Upper lobe of right lung (tissue), 1 donor: ENCODE measurements at regions not wholly inside any gene's neighbourhood (a gene's known extent, or its start where the extent isn't known, plus 50 kb on each side); places are given as distances from the start of the nearest gene placed in this dataset.
"Not testable (repeated sequence)": the region's sequence is repeated elsewhere in the genome, so short reads cannot be mapped to it uniquely, and the experiment has no call there.

Experiments
- ATAC-seq: fragments of 200-7000 bp; cut with Tn5 transposase; one replicate; pipeline ENCODE4 v1.9.1; 2020; ENCODE audit warnings: mild to moderate bottlenecking, moderate library complexity
- DNase-seq: peaks from one replicate; pipeline ENCODE4 v3.0.0-alpha.2; 2020
- H3K27ac ChIP-seq: fragments of 200-600 bp; one replicate; pipeline ENCODE4 v1.8.0; 2022
- H3K27me3 ChIP-seq: fragments of 200-600 bp; one replicate; pipeline ENCODE4 v1.8.0; 2022; ENCODE audit warnings: mild to moderate bottlenecking
- H3K36me3 ChIP-seq: fragments of 200-600 bp; one replicate; pipeline ENCODE4 v1.8.0; 2022
- H3K4me1 ChIP-seq: fragments of 200-600 bp; one replicate; pipeline ENCODE4 v1.8.0; 2022
- H3K4me3 ChIP-seq: fragments of 200-600 bp; one replicate; pipeline ENCODE4 v1.8.0; 2022; ENCODE audit warnings: mild to moderate bottlenecking
- H3K9me3 ChIP-seq: fragments of 200-600 bp; one replicate; pipeline ENCODE4 v1.8.0; 2022
- intact Hi-C: fragments of 100-400 bp; cut with DNase I; formaldehyde crosslinking; loops from one replicate; pipeline ENCODE4 v1.11.0; 2022
- TF ChIP-seq, protein P1 (sequence below): fragments of 200-600 bp; IDR thresholded peaks from one replicate; pipeline ENCODE4 v1.8.0; 2022; ENCODE audit warnings: antibody characterized with exemption
- donor health status: DM: no; HTN: yes; CAD: no; lungs with severe emphysema.

DNA sequence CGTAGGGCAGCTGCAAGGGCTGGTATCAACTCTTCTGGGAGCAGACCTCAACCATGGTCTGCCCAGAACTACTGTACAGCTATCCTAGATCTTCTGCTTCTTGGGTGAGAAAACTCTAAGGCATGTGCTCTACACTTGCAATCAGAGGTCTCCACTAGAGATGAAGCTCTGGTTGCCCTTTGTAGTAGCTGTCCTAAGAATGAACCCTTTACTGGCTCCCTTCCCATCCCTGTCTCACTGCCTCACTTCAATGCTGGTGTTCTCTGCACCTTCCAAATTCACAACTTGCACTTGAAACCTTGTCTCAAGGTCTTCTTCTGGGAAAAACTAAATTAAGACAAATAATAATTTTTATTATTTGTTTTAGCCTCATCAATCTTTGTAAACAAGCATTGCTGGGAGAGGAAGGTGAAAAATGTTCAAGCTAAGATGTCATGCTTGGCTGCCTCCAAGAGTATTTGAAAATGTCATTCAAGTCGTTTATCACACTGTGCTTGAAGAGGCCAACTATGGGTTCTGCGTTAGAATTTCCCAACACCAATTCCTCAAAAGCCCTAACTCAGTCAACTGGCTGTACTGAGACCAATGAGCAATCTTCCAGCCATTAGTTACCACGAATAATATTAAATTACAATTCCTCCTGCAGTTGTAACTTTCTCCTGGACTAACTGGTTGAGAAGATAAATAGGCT is 216.9 kb upstream of the ADRA1D start:
- H3K27ac ChIP-seq: no peak overlapping the region
- H3K27me3 ChIP-seq: no peaks in the 10 kb centered on the region
- H3K9me3 ChIP-seq: no peaks in the 10 kb centered on the region
- intact Hi-C loops: no loop called here
- TF ChIP-seq, protein P1, sequence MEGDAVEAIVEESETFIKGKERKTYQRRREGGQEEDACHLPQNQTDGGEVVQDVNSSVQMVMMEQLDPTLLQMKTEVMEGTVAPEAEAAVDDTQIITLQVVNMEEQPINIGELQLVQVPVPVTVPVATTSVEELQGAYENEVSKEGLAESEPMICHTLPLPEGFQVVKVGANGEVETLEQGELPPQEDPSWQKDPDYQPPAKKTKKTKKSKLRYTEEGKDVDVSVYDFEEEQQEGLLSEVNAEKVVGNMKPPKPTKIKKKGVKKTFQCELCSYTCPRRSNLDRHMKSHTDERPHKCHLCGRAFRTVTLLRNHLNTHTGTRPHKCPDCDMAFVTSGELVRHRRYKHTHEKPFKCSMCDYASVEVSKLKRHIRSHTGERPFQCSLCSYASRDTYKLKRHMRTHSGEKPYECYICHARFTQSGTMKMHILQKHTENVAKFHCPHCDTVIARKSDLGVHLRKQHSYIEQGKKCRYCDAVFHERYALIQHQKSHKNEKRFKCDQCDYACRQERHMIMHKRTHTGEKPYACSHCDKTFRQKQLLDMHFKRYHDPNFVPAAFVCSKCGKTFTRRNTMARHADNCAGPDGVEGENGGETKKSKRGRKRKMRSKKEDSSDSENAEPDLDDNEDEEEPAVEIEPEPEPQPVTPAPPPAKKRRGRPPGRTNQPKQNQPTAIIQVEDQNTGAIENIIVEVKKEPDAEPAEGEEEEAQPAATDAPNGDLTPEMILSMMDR: no peak
- no peaks in the 10 kb centered on the region for H3K4me1 ChIP-seq
- H3K36me3 ChIP-seq: no peaks in the 10 kb centered on the region
- no peak for ATAC-seq
- H3K4me3 ChIP-seq: no peak overlapping the region
- no peak for DNase-seq

DNA sequence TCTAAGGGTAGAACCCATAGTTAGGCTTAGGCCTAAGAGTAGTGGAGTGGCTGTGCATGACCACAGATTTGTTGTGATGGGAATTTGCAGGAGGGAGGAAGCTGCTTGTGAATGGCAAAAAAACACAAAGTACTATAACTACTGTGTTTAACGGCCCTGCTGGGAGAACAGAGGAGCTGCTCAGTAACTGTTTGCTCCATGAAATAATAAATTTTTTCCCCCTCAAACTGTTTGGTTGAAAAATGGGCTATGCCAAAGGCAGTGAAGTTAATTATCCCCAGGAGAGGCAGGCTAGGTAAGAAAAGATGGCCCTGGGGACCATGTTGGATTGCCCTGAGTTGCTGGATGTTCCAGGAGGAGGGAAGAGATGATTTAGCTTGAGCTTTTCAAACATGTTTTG is 216.1 kb upstream of the ADRA1D start:
- intact Hi-C loops: no loop called here
- no peak for DNase-seq
- Histone ChIP-seq H3K27me3 (no peaks in the 10 kb centered on the region), H3K9me3 (no peaks in the 10 kb centered on the region), H3K4me1 (no peaks in the 10 kb centered on the region), H3K36me3 (no peaks in the 10 kb centered on the region), H3K4me3 (no peak overlapping the region), H3K27ac (no peak overlapping the region)
- TF ChIP-seq, protein P1: no peak
- ATAC-seq: no peak

DNA sequence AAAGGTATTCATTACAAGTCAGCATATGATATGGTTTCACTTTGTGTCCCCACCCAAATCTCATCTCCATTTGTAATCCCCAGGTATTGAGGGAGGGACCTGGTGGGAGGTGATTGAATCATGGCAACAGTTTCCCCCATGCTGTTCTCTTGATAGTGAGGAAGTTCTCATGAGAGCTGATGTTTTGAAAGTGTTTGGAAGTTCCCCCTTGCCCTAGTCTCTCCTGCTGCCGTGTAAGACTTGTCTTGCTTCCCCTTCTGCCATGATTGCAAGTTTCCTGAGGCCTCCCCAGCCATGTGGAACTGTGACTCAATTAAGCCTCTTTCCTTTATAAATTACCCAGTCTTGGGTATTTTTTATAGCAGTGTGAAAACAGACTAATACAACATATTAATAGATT is 213.7 kb upstream of the ADRA1D start:
- H3K4me1 ChIP-seq, intact Hi-C loops, H3K4me3 ChIP-seq, DNase-seq, H3K27me3 ChIP-seq, H3K36me3 ChIP-seq, H3K9me3 ChIP-seq, H3K27ac ChIP-seq: not testable (repeated sequence)
- ATAC-seq: peak; percentile 63

DNA sequence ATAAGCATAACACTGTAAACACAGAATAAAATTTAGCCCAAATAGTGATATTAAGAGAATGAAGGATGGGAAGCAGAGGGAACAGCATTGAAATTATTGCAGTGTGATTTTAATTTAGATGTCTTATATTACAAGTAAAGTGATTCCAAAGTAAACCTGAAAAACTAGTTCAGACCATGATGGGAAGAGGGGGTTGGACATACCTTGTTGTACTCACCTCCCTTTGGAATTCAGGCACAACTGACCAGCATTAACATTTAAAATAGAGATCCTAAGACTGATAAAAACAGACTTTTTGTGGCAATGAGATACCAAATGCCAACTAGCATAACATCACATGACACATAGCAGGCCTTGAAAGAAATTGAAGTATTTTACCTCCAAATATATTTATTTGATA is 210.0 kb upstream of the ADRA1D start:
- Histone ChIP-seq H3K4me1 (no peaks in the 10 kb centered on the region), H3K4me3 (no peak overlapping the region), H3K36me3 (no peaks in the 10 kb centered on the region), H3K9me3 (no peaks in the 10 kb centered on the region), H3K27me3 (no peaks in the 10 kb centered on the region), H3K27ac (no peak overlapping the region)
- TF ChIP-seq, protein P1: no peak
- DNase-seq (no peak), ATAC-seq (no peak)
- intact Hi-C loops: no loop called here

DNA sequence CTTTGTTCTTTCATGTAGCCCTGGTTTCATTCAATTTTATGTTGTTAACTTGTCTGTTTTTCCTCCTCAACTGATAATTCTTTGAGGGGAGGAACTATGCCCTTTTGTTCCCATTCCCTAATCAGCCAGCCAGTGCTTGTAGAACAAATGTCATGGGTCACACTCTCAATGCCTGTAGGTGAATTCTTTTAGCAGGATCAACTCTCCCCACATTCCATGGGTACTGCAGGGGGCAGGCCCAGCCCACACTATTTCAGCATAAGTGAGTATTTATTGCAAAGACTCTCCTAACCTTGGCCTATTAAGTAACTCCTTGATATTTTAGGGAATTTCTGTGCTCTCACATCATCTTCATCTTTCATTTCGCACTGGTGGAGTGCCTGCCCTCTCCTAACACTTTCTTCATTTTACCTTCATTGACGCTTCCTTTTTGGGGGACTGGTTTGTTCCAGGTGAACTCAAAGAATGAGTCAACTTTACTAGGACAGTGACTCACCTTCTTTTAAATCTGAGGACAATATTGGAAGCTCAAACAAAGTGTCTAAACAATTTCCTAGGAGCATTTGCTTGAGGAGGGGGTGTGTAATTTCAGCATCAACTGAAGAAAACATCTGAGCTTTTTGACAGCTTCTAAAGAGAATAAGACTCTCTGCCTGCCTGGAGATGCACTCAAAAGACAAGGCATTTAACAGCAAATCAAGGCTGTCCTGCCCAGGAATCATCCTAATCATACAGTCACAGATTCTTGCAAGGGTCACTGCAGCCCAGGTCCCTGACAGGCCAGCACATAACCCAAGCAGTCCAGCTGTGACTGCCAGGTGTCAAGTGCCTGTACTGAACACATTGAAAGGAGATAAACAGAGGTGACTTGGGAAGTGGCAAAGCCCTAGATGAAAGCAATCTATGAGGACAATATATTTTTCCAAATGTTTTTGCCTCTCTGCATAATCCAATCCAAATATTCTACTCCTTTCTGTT is 208.8 kb upstream of the ADRA1D start:
- Histone ChIP-seq H3K27me3 (no peaks in the 10 kb centered on the region), H3K9me3 (no peaks in the 10 kb centered on the region), H3K27ac (no peak overlapping the region), H3K4me1 (no peaks in the 10 kb centered on the region), H3K36me3 (no peaks in the 10 kb centered on the region), H3K4me3 (no peak overlapping the region)
- intact Hi-C loops: no loop called here
- no peak for DNase-seq
- TF ChIP-seq, protein P1: no peak
- ATAC-seq: no peak

DNA sequence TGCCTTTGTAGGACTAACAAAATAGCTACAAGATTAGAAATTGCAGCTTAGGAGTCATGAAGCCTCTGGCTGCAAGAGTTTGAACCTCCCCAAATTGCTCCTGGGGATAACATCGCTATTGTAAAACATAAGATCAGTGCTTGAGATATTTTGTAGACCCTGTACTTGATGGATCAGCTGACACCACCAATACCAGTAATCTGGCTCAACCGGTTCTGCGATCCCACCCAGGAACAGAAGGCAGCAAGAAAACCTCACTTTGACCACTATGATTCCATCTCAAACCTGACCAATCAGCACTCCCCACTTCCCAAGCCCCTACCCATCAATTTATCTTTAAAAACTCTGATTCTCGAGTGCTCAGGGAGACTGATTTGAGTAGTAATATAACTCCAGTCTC is 206.9 kb upstream of the ADRA1D start:
- Histone ChIP-seq H3K9me3 (no peaks in the 10 kb centered on the region), H3K27me3 (no peaks in the 10 kb centered on the region), H3K4me1 (no peaks in the 10 kb centered on the region), H3K4me3 (no peak overlapping the region), H3K36me3 (no peaks in the 10 kb centered on the region), H3K27ac (no peak overlapping the region)
- intact Hi-C loops: no loop called here
- TF ChIP-seq, protein P1: no peak
- ATAC-seq: no peak
- no peak for DNase-seq
